ENCODE measurements at regions not wholly inside any gene's neighbourhood (a gene's known extent, or its start where the extent isn't known, plus 50 kb on each side); places are given as distances from the start of the nearest gene placed in this dataset.
"Not testable (repeated sequence)": the region's sequence is repeated elsewhere in the genome, so short reads cannot be mapped to it uniquely, and the experiment has no call there.

DNA sequence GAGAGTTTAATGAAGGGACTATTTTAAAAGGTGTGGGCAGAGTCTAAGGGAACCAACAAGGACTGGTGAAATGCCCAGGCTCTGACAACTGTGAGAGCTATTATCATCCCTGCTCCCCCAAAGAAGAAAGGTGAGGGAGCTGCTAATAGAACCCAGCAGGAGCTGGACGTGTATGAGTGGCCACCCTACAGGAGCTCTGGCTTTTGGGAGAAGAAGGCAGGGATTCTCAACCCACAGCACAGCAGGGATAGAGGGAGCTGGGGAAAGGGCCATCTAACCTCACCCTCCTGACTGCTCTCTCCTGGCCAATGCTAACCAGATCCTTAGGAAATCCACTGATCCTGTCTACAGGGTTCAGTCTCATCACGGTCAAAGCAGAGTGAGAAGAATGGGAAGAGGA is 57.1 kb downstream of the GRIN2B start:
- no peak for DNase-seq

DNA sequence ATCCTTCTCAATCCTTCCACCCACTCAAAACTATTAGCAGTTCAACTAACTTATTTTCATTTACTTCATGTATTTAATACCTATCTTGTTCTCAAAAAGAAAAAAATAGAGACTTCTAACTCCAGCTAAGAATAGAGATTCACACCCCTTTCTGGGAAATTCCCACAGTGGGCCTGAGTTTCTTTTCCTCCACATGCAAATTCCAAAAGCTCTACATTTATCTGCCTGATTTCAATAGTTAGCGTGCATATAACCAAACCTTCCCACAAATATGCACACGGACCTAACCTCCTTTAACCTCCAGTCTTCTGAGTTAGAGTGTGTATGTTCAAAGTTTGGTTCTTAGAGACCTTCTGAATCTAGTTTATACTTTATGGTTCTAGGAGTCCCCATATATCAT is 62.5 kb downstream of the GRIN2B start:
- no peak for DNase-seq

DNA sequence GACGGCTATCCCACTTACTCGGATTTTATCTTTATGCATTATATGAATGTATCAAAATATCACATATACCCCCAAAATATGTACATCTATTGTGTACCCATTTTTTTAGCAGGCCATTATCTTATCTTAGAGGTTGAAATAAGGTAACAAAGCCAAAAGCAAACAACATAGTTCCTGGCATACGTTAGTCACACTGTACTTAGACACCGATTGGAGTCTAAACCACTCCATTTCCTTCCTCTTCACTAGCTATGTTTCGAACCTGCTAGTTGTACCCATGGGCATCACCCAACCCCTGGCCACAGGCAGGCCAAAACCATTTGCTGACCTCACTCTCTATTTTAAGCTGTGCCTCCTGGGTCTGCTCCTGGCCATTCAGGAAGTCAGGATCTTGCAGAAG is 66.3 kb downstream of the GRIN2B start:
- no peak for DNase-seq

DNA sequence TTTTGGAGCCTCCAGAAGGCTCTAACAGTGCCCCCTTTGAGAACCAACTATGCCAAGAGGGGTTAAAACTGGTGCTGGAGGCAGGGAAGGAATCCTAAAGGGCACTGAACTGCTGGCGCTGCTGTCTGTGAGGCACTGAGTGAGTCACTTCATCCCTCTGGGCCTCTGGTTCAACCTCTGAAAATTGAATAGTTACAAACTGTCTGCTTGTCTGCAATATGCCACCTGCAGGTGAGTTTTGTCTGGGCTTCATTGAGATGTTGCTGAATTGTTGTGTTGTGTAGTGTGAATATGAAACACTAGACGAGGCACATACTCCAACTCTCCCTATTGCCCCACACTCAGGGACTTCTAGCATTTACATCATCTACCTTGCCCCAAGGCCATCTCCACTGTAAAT is 68.0 kb downstream of the GRIN2B start:
- no peak for DNase-seq

DNA sequence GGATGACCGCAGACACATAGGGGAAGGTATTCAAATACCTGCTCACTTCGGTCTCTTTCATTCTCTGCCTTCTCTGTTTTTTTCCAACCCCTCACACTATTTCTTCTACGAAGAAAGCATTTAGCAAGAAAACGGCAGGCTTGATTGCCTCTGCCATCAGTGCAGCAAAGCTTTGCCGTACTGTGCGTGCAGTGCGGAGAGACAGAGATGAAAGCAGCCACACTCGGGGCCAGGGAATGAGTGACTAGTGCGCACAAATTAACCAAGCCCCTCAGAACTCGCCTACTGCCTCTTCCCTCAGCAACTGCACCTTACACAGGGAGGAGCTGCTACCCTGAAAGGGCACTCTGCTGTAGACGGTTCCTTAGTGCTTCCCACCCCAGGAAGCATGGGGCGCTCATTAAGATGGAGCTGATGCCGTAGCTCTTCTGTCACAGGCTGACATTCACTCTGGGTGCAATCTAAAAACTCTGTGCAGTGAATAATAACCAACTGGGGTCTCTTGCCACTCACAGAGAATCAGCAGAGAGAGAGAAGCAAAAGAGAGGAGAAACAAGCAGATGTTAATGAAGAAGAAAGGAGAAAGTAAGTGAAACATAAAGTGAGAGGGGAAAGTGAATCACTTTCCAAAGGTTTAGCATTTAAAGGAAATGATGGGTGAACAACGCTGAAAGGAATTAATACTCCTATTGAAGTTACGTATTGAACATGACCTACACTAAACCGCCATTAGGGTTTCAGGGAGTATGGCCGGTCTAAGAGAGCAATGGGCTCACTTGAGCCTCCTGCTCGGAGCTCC is 69.4 kb downstream of the GRIN2B start:
- no peak for DNase-seq

DNA sequence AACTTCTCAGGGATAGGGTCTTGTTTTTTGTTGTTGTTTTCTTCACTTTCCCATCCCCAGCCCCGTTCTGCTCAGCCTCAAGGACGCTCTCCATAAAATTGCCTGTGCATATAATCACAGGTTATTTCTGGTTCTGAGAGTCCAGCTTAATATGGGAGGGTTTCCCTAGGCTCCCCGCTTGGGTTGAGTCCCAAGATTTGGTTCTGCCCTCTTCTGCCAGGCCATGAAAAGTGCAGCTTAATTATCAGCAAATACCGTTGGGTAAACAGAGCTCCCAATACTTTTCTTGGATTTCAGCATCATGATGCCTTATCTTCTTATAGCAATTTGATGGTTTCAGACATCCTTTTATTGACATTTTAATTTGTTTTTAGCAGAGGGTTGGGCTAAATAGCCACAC is 75.6 kb downstream of the GRIN2B start:
- no peak for DNase-seq

DNA sequence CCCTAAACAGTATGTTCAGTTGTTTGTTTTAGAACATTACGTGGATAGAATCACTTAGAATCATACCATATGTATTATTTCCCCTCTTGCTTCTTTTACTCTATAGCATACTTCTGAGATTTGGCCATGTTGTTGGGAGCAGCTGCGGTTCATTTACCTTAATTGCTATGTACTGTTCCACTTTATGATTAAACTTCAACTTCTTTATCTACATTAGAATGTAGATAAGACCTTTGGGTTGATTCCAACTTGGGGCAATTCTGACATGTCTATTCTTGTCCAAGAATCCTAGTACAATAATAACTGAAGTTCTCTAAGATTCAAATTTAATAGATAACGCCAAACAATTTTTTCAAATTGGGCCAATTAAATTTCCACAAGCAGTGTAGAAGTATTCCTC is 80.7 kb downstream of the GRIN2B start:
- DNase-seq = no peak

DNA sequence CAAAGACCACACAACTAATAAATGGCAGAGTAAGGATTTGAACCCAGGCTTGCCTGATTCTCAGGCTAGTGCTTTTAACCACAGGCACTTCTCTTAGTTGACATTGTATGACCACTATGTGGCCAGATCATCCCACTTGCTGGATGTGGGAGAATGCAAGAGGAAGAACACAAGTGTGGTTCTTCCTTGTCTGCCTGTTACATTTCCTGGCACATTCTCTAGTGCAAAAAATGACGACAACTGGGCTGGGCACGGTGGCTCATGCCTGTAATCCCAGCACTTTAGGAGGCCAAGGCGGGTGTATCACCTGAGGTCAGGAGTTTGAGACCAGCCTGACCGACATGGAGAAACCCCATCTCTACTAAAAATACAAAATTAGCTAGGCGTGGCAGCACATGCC is 83.0 kb downstream of the GRIN2B start:
- not testable (repeated sequence) for DNase-seq

DNA sequence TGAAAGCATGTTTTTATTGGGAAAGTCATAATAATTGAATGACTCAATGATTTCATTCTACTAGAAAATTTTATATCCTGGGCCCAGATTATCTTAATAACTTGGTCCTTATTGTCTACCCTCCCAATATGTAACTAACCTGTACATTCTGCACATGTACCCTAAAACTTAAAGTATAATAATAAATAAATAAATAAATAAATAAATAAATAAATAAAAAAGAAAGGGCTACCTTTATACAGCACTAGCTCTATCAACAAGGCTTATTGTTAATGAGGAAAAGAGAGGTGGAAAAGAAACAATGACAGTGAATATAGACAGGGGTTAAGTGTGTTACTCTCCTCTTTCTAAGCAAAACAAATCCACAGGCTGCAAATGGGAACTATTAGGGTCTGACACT is 83.6 kb downstream of the GRIN2B start:
- DNase-seq = no peak

DNA sequence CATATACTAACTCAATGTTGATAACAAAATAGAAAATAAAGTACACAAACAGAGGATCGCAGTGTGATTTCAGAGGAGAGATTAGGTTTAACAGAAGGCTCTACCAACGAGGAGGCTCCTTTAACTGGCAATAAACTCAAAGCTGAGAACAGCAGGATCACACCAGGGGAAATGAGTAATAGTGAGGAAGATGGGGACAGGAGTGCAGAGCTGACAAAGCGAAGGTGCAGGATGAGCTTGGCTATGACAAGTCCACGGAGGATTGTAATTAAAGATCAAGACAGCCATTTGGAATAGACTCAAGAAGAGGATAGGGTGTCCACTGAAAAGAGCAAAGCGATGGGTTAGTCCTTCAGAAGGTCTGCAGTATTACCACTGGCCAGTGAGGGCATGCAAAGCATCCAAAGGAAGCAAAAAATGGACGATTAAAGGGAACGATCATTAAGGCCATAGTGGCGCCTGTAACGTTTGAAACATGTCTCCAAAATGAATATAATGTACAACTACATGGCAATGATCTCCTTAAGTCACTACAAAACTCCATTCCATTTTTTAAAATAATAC is 85.3 kb downstream of the GRIN2B start:
- DNase-seq = no peak

DNA sequence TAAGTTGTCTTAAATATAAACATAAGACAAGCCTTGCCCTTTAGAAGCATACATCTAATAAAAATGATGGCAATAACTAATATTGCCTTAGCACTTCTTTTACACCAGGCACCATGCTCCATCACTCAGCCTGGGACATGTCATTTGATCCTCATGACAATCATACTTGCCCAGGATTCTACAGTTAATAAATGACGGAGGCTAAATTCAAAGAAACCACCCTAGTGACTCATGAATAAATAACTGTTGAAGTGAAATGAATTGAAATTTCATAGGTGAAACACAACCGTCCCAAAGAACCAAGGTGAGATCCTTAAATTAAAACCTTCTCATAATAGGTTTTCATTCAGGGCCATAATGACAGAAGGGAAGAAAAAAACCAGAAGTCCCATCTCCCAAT is 89.5 kb downstream of the GRIN2B start:
- DNase-seq = no peak

DNA sequence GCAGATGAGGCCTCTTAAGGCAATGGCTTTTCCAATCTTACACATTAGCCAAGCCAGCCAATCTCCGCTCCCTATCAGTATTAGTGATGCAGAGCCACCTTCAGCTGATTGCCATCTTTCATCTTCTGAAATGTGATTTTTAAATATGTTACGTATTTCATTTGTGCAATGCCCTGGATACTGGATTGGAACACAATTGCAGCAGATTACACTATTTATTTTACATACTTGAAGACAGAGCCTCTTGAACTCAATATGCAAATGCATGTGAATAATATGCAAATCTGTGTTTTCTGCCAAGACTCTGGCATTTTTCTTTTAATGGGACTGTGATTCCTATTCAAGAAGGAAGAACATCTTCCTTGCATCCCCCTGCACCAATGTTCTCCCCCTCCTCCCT is 90.5 kb downstream of the GRIN2B start:
- no peak for DNase-seq

DNA sequence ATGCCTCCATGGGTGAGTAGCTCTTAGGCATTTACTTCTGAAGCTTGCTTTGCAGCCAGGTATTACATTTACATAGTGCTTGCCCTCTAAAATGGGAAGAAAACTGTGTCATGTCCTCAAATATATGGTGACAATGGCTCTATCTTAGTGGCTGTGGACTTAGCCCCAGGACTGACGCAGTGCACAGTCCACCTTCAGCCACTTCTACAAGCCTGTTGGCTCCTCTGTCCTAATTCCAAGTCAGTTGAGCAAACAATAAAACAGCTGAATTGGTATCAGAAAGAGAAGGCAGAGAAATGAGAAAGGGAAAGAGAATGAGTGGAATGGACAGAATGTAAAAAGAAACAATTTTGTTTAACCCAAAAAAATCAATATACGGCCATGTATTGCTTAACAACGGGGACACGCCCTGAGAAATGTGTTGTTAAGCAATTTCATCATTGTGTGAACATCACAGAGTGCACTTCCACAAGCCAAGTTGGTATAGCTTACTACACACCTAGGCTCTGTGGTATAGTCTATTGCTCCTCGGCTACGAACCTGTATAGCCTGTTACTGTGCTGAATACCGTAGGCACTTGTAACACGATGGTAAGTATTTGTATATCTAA is 93.5 kb downstream of the GRIN2B start:
- no peak for DNase-seq

DNA sequence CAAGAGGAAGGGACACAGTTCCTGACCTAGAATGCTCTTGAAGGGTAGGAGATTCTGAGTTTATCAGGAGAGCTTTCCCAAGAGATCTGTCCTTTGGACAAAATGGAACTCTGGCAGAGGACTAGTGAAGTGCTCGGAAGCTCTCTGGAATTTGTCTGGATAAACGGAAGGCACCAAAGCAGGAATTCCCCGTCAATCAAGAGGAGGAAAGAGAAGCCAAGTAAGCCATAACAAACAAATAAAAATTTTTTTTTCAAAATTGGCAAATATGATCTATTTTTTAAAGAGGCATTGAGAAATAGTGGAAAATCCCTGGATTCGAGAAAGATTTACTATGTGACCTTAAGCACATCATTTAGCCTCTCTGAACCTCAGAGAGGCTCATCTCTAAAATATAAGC is 99.2 kb downstream of the GRIN2B start:
- no peak for DNase-seq

DNA sequence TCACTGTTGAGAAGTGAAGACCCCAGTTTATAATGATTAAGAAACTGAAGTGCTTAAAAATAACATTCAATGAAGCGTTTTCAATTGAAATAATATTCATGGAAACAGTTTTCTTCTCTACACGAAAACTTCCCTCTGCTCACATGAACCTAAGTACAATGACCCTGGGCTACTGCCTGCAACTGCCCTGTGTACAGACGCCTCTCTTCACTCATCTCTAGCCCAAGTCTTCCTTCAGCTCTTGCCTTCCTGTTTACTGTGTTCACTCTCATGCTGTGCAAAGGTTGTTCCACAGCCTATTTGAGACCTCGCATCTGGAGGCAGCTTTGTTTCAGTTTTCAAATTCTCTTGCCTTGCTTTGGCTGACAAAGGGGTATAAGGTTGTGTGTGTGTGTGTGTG is 100.8 kb downstream of the GRIN2B start:
- DNase-seq = no peak

DNA sequence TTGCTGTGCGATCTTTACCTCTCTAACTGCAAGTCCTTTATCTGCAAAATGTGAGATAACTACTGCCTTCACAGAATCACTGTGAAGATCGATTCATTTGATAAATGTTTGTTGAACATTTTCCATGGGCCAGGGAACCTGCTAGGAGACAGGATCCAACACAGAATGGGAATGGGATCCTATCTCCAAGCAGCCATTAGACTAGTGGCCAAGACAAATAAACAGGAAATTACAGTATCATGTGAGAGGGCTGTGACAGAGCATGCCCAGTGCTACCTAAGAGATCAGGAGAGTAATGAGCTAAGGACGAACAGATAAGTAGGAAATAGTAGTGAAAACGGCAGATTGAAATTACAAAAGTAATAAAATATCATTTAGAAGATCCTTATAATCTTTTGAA is 105.7 kb downstream of the GRIN2B start:
- no peak for DNase-seq

DNA sequence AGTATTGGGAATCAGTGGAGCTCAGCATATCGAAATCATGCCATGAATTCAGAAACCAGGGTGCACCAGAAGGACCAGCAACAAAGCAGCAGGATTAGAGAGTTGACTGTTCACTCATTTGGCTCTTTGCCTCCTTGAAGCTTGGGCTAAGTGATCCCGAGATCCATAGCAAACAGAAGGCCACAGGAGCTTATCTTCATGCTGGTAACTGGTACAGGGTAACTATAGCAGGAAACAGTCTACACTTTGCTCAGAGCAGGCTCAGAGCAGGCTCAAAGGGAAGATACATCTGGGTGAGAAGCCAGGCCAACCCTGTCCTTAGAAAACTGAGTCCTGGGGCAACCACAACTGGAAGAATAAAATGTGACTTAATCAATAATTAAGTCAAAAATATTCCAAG is 111.1 kb downstream of the GRIN2B start:
- DNase-seq = no peak

DNA sequence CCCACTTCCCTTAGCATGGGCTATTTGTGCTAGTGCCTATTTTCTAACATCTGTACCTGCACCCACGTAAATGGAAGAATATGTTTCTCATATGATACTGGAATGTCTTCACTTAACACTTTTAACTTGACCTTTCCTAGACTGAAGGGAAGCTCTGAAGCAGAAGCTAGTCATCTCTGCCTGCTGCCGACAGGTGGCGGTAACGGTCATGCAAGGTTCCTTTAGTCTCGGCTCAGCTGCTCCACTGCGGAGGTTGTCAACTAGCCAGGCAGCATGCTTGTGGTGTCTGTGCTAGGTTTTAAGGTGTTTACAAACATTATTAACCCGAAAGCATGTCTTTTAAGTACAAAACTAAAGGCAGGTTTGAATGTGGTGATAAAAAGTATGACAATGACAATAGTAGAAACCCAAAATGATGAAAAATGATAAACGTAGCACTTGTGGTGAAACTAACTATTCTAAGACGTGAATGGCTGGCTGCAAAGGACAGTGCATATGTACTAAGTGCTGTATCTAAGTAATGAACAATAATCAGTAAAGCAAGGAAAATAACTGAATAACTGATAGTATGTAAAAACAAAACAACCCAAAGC is 117.2 kb downstream of the GRIN2B start:
- DNase-seq = peak; percentile 80

DNA sequence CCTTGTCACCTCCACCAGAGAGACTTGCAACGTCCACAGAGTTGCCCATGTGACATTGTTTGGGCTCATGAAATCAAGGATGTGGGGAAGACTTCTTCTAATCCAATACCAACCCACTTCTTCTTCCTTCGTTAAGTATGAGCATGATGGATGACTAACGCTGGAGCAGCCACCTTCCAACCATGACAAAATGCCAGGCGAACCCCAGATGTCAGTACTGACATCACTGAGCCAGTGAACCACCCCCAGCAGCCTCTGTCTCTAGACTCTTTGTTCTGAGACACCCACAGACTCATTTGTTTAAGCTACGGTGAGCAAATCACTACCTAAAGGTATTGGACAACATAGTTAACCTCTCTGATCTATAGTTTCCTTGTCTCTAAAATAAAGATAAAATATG is 123.7 kb downstream of the GRIN2B start:
- DNase-seq = no peak

DNA sequence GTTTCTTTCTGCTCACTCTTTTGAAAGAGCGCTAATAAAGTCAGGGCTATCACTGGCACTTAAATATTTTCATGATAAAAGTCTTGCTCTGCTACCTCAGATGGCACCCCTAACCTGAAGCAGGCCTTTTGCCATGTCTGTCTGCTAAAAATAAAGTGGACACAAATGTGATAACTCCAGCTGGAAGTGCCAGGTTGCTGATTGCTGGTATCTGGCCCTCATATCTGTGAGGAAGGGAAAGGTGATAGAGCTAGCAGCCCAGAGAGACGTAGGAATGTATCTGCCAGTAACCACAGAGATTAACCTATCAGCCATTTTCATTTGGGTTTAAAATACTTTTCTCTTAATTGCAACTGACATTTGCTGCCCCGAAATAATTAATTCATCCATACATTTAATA is 127.9 kb downstream of the GRIN2B start:
- DNase-seq = no peak

DNA sequence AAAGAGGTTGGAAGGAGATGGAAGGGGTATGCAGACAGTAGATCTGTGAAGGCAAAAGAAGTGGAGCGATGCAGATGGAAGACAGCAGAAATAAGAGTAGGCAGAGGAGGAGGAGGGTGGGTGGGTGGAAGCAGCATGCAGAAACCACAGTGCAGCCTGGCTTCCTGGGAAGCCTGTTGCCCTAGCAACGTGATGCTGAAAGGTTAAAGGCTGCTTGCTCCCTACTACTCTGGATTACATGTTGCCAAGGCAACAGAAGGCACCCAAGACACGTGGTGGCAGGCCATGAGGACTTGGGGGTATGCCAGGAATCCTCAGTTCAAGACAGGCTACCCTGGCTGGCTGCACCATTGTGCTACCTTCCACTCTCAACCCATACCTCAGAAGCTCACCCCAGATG is 129.6 kb downstream of the GRIN2B start:
- no peak for DNase-seq

DNA sequence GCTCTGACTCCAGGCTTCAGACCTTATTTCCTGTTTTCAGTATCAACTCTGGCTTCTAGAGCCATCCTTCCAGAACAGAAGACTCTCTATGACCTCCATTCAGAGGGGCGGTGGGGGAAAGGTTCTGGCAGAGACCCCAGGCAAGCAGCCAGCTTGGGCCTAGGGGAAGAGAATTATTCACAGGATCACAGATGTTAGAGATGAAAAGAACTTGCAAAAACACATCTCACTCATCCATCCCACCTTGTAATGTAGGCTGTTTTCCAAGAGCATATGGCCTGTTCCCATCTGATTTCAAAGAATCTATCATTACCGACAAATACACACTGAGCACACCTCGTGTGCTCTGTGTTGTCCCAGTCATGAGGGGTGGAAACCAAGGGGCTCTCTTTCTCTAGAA is 131.9 kb downstream of the GRIN2B start:
- DNase-seq = no peak

DNA sequence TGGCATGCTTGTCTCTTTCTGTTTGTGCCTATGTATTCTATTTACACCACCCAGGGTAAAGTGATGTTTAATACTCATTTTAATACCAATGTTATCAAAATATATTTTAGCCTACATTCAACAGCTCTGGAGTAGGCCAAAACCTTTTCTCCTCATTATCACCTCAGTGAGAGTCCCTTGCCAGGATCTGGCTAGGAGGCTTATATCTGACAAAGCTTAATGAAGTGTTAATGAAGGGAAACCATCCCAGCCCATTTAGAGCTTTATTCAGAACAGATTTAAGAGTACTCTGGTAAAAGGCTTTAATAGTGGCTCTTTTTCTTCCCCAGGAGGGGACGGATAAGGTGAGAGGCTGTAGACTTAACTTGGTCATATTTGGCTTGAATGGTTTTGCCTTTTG is 137.6 kb downstream of the GRIN2B start:
- no peak for DNase-seq

DNA sequence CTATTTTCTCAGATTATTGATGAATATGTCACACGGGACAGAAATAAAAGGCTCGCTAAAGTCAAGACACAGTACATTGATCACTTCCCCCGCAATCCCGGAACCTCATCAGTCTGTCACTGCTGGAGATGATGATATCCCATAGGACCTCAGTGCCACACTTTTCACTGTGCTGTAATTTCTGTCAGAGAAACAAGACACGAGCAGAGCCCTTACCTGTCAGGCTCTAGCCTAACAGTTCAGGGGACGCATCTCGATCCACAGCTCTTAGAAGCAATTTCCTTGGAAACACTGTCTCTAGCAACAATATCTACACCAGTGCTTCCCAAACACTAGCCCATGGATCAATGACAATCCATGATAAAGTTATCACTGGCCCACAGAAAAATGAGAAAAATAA is 140.0 kb downstream of the GRIN2B start:
- no peak for DNase-seq
